Breast epithelium (tissue), 3 donors: ENCODE measurements at regions not wholly inside any gene's neighbourhood (a gene's known extent, or its start where the extent isn't known, plus 50 kb on each side); places are given as distances from the start of the nearest gene placed in this dataset.

Experiments used
- POLR2A ChIP-seq: fragments of 450-650 bp; IDR thresholded peaks from one replicate; pipeline ENCODE4 v1.6.1; 2016; ENCODE audit warnings: antibody characterized with exemption, mild to moderate bottlenecking, moderate library complexity
- TF ChIP-seq, protein P1 (sequence below), 3 donors: fragments of 450-650 bp; IDR thresholded peaks; one replicate each; pipeline ENCODE4 v1.5.1; 2016 to 2017; ENCODE audit warnings: antibody characterized with exemption in 3 of 3, mild to moderate bottlenecking in 3 of 3, moderate library complexity in 3 of 3

DNA sequence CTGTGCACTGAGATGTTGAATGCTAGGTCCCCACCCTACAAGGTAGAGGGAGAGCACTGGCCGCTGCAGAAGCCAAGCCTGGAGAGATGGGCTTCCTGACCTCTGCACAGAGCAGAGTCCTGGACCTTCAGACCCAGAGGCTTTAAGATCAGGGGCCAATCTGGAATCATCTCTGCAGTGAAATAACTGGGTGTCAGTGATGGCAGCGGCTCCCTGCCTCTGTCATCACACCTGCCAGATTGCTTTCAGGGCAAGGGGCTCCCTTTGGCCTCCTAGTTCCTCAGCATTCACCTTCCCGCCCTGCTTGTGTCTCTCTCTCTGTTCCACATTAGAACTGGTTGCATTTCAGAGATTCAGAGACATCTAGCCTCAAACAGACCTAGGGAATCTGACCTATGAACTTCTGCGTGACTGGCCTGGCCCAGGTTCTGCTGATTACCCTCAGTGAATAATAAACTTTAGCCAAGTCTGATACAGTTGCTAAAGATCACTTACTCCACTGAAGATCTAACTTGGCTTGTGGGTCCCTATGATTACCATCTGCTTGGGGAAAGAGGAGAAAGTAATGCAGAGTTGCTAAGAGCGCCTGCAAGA, 87.8 kb downstream of the ATP1A1 start:
- TF ChIP-seq, protein P1, sequence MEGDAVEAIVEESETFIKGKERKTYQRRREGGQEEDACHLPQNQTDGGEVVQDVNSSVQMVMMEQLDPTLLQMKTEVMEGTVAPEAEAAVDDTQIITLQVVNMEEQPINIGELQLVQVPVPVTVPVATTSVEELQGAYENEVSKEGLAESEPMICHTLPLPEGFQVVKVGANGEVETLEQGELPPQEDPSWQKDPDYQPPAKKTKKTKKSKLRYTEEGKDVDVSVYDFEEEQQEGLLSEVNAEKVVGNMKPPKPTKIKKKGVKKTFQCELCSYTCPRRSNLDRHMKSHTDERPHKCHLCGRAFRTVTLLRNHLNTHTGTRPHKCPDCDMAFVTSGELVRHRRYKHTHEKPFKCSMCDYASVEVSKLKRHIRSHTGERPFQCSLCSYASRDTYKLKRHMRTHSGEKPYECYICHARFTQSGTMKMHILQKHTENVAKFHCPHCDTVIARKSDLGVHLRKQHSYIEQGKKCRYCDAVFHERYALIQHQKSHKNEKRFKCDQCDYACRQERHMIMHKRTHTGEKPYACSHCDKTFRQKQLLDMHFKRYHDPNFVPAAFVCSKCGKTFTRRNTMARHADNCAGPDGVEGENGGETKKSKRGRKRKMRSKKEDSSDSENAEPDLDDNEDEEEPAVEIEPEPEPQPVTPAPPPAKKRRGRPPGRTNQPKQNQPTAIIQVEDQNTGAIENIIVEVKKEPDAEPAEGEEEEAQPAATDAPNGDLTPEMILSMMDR (IDR thresholded peaks at IDR 0.05), result no peak
- TF ChIP-seq POLR2A, result no peak
